ENCODE measurements at regions not wholly inside any gene's neighbourhood (a gene's known extent, or its start where the extent isn't known, plus 50 kb on each side); places are given as distances from the start of the nearest gene placed in this dataset.

GRCh38 chr6:95365454-95365853 is 211.9 kb upstream of the MANEA start:
- DNase-seq = no peak

DNA sequence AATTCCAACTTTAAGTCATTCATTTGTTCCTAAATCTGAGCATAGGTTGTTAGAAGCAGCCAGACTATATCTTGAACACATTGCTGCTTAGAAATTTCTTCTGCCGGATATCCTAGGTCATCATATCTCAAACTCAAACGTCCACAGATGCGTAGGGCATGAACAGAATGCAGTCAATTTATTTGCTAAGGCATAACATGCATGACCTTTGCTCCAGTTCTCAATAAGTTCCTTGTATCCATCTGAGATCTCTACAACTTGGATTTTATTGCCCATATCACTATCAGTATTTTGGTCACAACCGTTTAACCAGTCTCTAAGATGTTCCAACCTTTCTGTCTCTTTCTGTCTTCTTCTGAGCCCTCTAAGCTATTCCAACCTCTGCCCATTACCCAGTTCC is 210.9 kb upstream of the MANEA start:
- no peak for DNase-seq

DNA sequence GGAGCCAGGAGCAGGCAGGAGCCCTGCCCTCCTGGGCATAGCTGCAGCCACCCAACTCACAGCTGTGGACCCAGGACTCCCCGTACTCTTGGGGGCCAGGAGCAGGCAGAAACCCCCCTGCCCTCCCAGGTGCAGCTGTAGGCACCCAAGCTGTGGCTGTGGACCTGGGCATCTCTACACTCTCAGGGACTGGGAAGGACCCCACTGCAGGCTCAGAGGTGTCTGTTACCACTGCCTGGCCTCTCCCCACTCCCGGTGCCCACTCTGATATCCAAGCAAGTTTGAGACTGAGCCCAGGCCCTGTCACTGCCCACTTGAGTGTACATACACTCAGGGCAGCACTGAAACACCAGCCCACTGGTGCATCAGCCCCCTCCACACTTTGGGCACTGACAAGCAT is 193.5 kb upstream of the MANEA start:
- no peak for DNase-seq

- no peak for DNase-seq
Measured at GRCh38 chr6:95384988-95385387, 192.3 kb upstream of the MANEA start.

- DNase-seq = no peak
Measured at GRCh38 chr6:95387845-95388244, 189.5 kb upstream of the MANEA start.

GRCh38 chr6:95404777-95405176 is 172.6 kb upstream of the MANEA start:
- no peak for DNase-seq

DNA sequence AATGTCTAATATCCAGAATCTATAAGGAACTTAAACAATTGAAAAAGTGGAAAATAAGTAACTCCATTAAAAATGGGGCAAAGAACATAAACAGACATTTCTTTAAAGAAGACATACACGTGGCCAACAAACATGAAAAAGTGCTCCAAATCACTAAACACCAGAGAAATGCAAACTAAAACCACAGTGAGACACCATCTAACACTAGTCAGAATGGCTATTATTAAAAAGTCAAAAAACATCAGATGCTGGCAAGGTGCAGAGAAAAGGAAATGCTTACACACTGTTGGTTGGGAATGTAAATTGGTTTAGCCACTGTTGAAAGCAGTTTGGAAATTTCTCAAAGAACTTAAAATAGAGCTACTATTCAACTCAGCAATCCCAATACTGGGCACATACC is 169.2 kb upstream of the MANEA start:
- DNase-seq = no peak

GRCh38 chr6:95410168-95410567 is 167.2 kb upstream of the MANEA start:
- DNase-seq = no peak

DNA sequence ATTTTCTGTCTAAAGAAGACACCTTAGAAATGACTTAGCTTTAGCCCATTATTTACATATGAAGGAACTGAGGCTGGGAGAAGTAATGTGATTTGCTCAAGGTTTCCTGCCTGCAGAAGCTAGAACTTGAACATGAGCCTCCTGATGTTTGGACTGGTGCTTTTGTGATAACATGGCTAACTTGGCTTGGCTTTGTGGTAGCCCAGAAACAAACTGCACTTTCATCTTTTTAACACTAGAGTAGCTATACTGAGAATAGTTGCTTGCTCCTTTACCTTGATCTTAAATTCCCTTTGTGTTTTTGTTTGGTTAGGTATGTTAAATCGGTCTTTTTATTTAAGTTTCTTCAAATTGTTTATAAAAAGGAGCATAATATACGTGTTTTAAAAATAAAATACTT is 163.5 kb upstream of the MANEA start:
- no peak for DNase-seq

- no peak for DNase-seq
Measured at GRCh38 chr6:95417856-95418255, 159.5 kb upstream of the MANEA start.

DNA sequence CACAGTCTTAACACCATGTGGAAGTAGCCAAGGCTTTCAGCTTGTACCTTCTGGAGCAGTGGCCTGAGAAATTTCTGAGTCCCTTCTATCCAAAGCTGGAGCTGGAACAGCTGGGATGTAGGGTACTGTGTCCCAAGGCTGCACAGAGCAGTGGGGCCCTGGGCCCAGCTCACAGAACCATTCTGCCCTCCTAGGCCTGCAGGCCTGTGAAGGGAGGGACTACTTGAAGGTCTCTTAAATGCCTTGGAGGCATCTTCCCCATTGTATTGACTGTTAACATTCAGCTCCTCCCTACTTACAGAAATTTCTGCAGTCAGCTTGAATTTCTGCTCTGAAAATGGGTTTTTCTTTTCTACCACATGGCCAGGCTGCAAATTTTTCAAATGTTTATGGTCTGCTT is 156.5 kb upstream of the MANEA start:
- DNase-seq = no peak

- DNase-seq = no peak
Measured at GRCh38 chr6:95423331-95423730, 154.0 kb upstream of the MANEA start.

- DNase-seq = peak; percentile 44
Measured at GRCh38 chr6:95431637-95432228, 145.6 kb upstream of the MANEA start.

DNA sequence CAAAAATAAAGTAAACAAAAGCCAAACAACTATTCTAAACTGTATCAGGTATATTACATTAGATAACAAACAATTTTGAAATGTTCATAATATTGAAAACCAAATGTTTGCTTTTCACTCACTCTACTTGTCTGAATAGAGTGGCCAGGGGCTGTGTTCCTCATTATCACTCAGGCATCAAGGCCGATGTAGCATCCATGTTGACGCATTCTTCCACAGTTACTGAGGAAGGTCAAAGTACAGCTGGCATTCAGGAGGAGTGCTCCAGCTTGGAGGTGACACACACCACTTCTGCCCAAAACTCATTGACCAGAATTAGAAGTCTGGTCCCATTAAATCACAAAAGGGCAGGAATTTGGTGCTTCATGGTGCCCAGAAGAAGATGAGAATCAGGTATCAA is 137.6 kb upstream of the MANEA start:
- DNase-seq = no peak

- no peak for DNase-seq
Measured at GRCh38 chr6:95448208-95448607, 129.1 kb upstream of the MANEA start.

GRCh38 chr6:95469511-95469910 is 107.8 kb upstream of the MANEA start:
- DNase-seq = no peak

GRCh38 chr6:95478941-95479340 is 98.4 kb upstream of the MANEA start:
- DNase-seq = no peak

GRCh38 chr6:95487817-95488216 is 89.5 kb upstream of the MANEA start:
- no peak for DNase-seq

GRCh38 chr6:95489185-95489863 is 88.0 kb upstream of the MANEA start:
- DNase-seq = no peak

GRCh38 chr6:95496769-95497426 is 80.4 kb upstream of the MANEA start:
- no peak for DNase-seq

DNA sequence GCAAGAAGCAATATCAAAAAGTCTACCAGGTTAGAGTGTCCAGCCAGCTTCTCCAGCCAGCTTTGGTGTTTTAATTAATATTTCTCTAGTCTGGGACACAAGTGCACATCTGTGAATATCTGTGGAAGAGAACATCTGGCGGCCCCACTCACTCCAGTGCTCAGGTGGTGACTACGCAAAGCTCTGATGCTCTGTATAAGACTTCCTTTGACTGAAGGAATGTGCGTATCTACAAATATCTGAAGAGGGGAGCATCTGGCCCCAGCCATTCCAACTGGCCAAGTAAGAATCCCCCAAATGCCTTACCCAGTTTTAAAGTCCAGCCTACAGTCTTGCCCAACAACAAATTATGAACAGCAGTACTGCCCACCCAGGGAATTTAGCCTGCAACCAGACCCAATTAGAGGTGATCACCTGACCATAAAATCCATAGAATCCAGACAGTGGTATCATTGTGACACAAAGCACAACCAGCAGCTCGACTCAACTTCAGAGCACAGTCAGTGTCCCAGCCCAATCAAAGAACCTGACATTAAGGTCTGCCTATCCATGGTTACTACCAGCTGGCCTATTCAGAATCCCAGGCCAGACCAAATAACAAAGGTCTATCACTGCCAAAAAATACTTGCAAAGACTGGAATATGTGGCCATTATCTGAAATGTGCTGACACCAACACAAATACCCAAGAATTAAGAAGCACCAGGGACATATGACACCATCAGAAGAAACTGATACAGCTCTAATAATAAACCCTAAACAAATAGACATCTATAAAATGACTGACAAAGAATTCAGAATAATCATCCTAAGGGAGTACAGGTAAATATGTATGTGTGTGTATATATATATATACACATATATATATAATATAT is 76.1 kb upstream of the MANEA start:
- no peak for DNase-seq

- no peak for DNase-seq
Measured at GRCh38 chr6:95503568-95503967, 73.8 kb upstream of the MANEA start.

DNA sequence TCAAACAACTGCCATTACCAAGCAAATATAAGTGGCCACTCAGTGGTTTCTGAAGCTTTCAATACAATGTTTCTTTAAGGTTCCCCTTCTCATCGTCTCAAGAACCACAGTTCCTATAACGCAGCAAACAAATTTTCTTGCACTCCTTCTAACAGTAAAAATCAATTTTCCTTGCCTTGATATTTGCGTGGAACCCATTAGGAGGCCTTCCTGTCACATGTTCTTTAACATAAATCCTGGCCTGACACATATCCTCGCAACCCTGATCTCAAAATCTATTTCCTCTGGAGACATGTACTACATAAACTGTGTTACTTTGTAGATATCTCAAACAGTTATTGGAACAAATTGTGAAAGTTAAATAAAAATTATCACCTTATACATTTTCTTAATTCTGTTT is 65.9 kb upstream of the MANEA start:
- no peak for DNase-seq

DNA sequence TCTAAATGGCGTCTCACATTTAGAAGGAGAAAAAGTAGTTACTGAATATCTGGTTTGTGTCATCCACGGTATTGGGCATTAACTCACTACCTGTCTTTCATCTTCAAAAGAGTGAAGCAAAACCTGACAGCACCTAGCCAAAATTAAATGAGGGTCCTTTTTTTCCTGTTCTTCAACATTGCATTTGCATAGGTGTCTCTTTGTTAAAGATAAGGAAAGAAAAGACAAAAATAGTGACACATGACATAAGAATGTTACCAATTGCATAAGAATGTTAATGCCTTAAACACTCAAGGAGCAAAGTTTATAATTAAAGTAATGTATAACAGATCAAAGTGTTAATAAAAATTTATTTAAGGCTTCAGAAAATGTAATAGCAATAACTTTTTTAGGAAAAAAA is 61.4 kb upstream of the MANEA start:
- DNase-seq = no peak

All from hematopoietic multipotent progenitor cell treated with erythropoietin and hydrocortisone succinate and interleukin-3 and kit ligand, for 8 days (in vitro differentiated cells).